Tibial nerve (tissue), 4 donors: ENCODE measurements at regions not wholly inside any gene's neighbourhood (a gene's known extent, or its start where the extent isn't known, plus 50 kb on each side); places are given as distances from the start of the nearest gene placed in this dataset.

ENCODE experiments used
- DNase-seq, 2 donors: peaks; one replicate each; pipeline ENCODE4 v3.0.0-alpha.2; 2019; ENCODE audit warnings: low spot score in 2 of 2
- H3K27ac ChIP-seq, 4 donors: fragments of 200-600 bp; sonication (generic) in 3 of 4; one replicate each; pipeline ENCODE4 v1.5.1; 2017 to 2019; ENCODE audit warnings: mild to moderate bottlenecking in 1 of 4
- H3K27me3 ChIP-seq, 2 donors: fragments of 200-600 bp; sonication (generic) in 1 of 2; one replicate each; pipeline versions ENCODE4 v1.5.1 to v1.6.0; 2017 to 2019
- H3K36me3 ChIP-seq, 3 donors: fragments of 200-600 bp; sonication (generic); one replicate each; pipeline ENCODE4 v1.5.1; 2018 to 2019
- H3K4me1 ChIP-seq, 4 donors: fragments of 200-600 bp; sonication (generic) in 3 of 4; one replicate each; pipeline ENCODE4 v1.5.1; 2017 to 2019
- H3K4me3 ChIP-seq, 4 donors: fragments of 200-600 bp; sonication (generic) in 3 of 4; one replicate each; pipeline ENCODE4 v1.5.1; 2017 to 2019; ENCODE audit warnings: mild to moderate bottlenecking in 1 of 4, moderate library complexity in 1 of 4
- H3K9me3 ChIP-seq, 4 donors: fragments of 200-600 bp; sonication (generic) in 3 of 4; one replicate each; pipeline ENCODE4 v1.5.1; 2017 to 2019
- EP300 ChIP-seq, 2 donors: sonication (generic); formaldehyde crosslinking; IDR thresholded peaks; one replicate each; pipeline ENCODE4 v1.6.1; 2017; ENCODE audit warnings: antibody characterized with exemption in 2 of 2, mild to moderate bottlenecking in 1 of 2
- POLR2A ChIP-seq, 2 donors: fragments of 450-650 bp; IDR thresholded peaks; one replicate each; pipeline ENCODE4 v1.6.1; 2017; ENCODE audit warnings: antibody characterized with exemption in 2 of 2, mild to moderate bottlenecking in 2 of 2, moderate library complexity in 2 of 2
- WGBS, 2 donors: methylation state at CpG; one replicate each; pipeline ENCODE4 v1.1.5; 2018; 5-methylcytosine and 5-hydroxymethylcytosine counted together
- TF ChIP-seq, protein P1 (sequence below), 5 experiments: fragments of 200-600 bp in 3 of 5; fragments of 450-650 bp in 2 of 5; sonication (generic) in 3 of 5; IDR thresholded peaks; one replicate each; pipeline ENCODE4 v1.5.1; 2016 to 2019; ENCODE audit warnings: antibody characterized with exemption in 5 of 5, mild to moderate bottlenecking in 3 of 5, moderate library complexity in 2 of 5

DNA sequence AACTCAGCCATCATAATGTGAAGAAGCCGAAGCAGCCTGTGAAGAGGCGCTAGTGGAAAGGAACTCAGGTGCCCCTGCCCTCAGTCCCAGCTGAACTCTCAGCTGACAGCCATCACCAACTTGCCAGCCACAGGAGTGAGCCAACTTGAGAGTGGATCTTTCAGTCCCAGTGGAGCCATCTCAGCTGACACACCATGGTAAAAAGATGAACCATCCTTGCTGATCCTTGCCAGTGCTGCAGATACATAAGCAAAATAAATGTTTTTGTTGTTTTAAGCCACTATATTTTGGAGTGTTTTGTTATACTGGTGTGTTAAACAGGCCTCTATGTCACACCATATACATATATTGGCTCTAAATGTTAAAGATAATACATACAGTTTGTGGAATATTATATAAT lies 195.8 kb upstream of the SPRED2 start:
- no peak for TF ChIP-seq EP300 (IDR thresholded peaks at IDR 0.05)
- TF ChIP-seq, protein P1, sequence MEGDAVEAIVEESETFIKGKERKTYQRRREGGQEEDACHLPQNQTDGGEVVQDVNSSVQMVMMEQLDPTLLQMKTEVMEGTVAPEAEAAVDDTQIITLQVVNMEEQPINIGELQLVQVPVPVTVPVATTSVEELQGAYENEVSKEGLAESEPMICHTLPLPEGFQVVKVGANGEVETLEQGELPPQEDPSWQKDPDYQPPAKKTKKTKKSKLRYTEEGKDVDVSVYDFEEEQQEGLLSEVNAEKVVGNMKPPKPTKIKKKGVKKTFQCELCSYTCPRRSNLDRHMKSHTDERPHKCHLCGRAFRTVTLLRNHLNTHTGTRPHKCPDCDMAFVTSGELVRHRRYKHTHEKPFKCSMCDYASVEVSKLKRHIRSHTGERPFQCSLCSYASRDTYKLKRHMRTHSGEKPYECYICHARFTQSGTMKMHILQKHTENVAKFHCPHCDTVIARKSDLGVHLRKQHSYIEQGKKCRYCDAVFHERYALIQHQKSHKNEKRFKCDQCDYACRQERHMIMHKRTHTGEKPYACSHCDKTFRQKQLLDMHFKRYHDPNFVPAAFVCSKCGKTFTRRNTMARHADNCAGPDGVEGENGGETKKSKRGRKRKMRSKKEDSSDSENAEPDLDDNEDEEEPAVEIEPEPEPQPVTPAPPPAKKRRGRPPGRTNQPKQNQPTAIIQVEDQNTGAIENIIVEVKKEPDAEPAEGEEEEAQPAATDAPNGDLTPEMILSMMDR (IDR thresholded peaks at IDR 0.05) = no peak
- TF ChIP-seq POLR2A (IDR thresholded peaks at IDR 0.05) = no peak
- no peak overlapping the region for H3K4me3 ChIP-seq
- no peak overlapping the region for H3K27ac ChIP-seq
- peaks cover 0 to 3% (median 0%) of the 10 kb centered on the region in 3 donors for H3K36me3 ChIP-seq
- 75 to 85% methylated on average over 2 of the region's 2 CpGs for WGBS, 2 donors
- H3K4me1 ChIP-seq = no peaks in the 10 kb centered on the region
- no peak for DNase-seq
- no peaks in the 10 kb centered on the region for H3K27me3 ChIP-seq
- H3K9me3 ChIP-seq = peaks cover 0 to 5% (median 0%) of the 10 kb centered on the region in 4 donors

GRCh38 chr2:65626831-65627230 lies 194.4 kb upstream of the SPRED2 start:
- no peak for DNase-seq
- H3K4me1 ChIP-seq = no peaks in the 10 kb centered on the region
- no peak for TF ChIP-seq EP300 (IDR thresholded peaks at IDR 0.05)
- no peak for TF ChIP-seq POLR2A (IDR thresholded peaks at IDR 0.05)
- TF ChIP-seq, protein P1 (IDR thresholded peaks at IDR 0.05) = no peak
- H3K36me3 ChIP-seq = peaks cover 0 to 3% (median 0%) of the 10 kb centered on the region in 3 donors
- peaks cover 0 to 5% (median 0%) of the 10 kb centered on the region in 4 donors for H3K9me3 ChIP-seq
- no peak overlapping the region for H3K27ac ChIP-seq
- no peaks in the 10 kb centered on the region for H3K27me3 ChIP-seq
- no peak overlapping the region for H3K4me3 ChIP-seq

GRCh38 chr2:65625982-65626381 lies 193.6 kb upstream of the SPRED2 start:
- no peak for DNase-seq
- Histone ChIP-seq H3K27ac (no peak overlapping the region), H3K9me3 (peaks cover 0 to 5% (median 0%) of the 10 kb centered on the region in 4 donors), H3K36me3 (peaks cover 0 to 3% (median 0%) of the 10 kb centered on the region in 3 donors), H3K4me1 (no peaks in the 10 kb centered on the region), H3K4me3 (no peak overlapping the region), H3K27me3 (no peaks in the 10 kb centered on the region)
- TF ChIP-seq, protein P1 (IDR thresholded peaks at IDR 0.05) = no peak
- no peak for TF ChIP-seq POLR2A (IDR thresholded peaks at IDR 0.05)
- no peak for TF ChIP-seq EP300 (IDR thresholded peaks at IDR 0.05)

GRCh38 chr2:65622951-65623535 lies 190.6 kb upstream of the SPRED2 start:
- Histone ChIP-seq H3K36me3 (peaks cover 0 to under 1% (median 0%) of the 10 kb centered on the region in 3 donors), H3K9me3 (peaks cover 0 to 5% (median 0%) of the 10 kb centered on the region in 4 donors), H3K27me3 (no peaks in the 10 kb centered on the region), H3K4me3 (no peak overlapping the region), H3K27ac (no peak overlapping the region), H3K4me1 (no peaks in the 10 kb centered on the region)
- TF ChIP-seq, protein P1 (IDR thresholded peaks at IDR 0.05) = no peak
- TF ChIP-seq EP300 (IDR thresholded peaks at IDR 0.05) = no peak
- TF ChIP-seq POLR2A (IDR thresholded peaks at IDR 0.05) = no peak
- 91 to 93% methylated on average over 4 of the region's 4 CpGs for WGBS, 2 donors
- no peak for DNase-seq

DNA sequence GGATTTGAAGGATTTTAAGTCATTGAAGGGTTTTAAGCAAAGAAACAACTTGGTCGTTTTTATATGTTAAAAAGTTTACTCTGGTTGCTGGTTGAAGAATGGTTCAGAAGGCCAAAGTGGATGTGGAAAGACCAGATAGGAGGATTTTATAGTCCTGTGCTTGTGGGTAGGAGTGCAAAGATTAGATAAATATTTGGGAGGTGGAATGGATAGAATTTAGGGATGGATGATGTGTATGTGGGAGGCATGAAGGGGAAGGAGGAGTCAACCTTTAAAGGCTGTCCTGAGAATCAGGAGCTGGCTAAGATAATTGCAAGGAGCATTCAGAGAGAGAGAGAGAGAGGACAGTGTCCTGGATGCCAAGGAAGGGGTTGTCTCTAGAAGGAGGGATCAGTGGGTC lies 190.1 kb upstream of the SPRED2 start:
- H3K4me1 ChIP-seq = no peaks in the 10 kb centered on the region
- WGBS, 2 donors = 36 to 54% methylated on average over 1 of the region's 1 CpG
- H3K4me3 ChIP-seq = no peak overlapping the region
- no peak for DNase-seq
- H3K27me3 ChIP-seq = no peaks in the 10 kb centered on the region
- TF ChIP-seq EP300 (IDR thresholded peaks at IDR 0.05) (no peak), POLR2A (IDR thresholded peaks at IDR 0.05) (no peak)
- TF ChIP-seq, protein P1 (IDR thresholded peaks at IDR 0.05) = no peak
- H3K36me3 ChIP-seq = no peaks in the 10 kb centered on the region
- H3K27ac ChIP-seq = no peak overlapping the region
- peaks cover 0 to 5% (median 0%) of the 10 kb centered on the region in 4 donors for H3K9me3 ChIP-seq
